ENCODE measurements at regions not wholly inside any gene's neighbourhood (a gene's known extent, or its start where the extent isn't known, plus 50 kb on each side); places are given as distances from the start of the nearest gene placed in this dataset.
"Not testable (repeated sequence)": the region's sequence is repeated elsewhere in the genome, so short reads cannot be mapped to it uniquely, and the experiment has no call there.

DNA sequence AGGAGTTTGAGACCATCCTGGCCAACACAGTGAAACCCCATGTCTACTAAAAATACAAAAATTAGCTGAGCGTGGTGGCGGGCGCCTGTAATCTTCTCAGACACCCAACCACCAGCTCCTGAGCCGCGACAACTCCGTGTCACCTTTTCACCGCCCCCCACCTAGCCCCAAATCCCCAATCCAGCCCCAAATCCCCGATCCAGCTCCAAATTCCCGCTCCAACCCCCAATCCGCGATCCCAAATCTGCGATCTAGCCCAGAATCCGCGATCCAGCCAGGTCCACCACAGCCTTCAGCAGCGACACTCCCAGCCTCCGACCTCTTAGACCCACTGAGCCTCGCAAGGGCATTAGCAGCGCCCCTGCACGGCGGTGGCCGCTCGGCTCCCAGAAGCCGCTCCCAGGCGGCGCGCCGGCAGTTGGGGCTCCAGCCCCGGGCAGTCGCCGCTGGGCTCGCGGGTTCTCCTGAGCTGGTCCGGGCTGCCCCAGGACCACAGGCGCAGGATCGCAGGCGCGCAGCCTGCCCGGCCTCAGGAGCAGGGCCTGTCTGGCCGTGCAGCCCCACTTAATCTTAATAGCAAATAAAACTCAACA lies 4469.9 kb upstream of the OR11H1 start:
- H2BK20ac ChIP-seq (ENCODE audit: low read depth, low read length); H3K79me1 ChIP-seq (ENCODE audit: low read depth in 1 of 2, low read length in 2 of 2); H3K23ac ChIP-seq (ENCODE audit: low read depth, low read length); H3K9ac ChIP-seq (ENCODE audit: low read depth, low read length); H4K8ac ChIP-seq (ENCODE audit: low read depth in 2 of 2, low read length in 2 of 2); H3K4me1 ChIP-seq (ENCODE audit: control insufficient read depth, insufficient read depth, low read length); H3K4ac ChIP-seq (ENCODE audit: low read depth, low read length); in situ Hi-C loops (cut with MboI; ENCODE audit: low sequenced_read_pairs); ATAC-seq (ENCODE audit: low read depth); H2BK15ac ChIP-seq (ENCODE audit: low read depth, low read length); H3K4me3 ChIP-seq (ENCODE audit: insufficient read depth, low read depth, low read length); H4K91ac ChIP-seq (ENCODE audit: insufficient read depth, low read depth, low read length); H2AFZ ChIP-seq (replicated peaks; ENCODE audit: low read length, poor library complexity); CTCF ChIA-PET; H2BK120ac ChIP-seq (ENCODE audit: low read depth, low read length); H2BK5ac ChIP-seq (ENCODE audit: low read depth, low read length, poor library complexity, severe bottlenecking); H2AK9ac ChIP-seq (replicated peaks; ENCODE audit: low read depth, low read length, poor library complexity); H3K9me1 ChIP-seq (ENCODE audit: insufficient read depth, low read length); dilution Hi-C loops (cut with HindIII; ENCODE audit: low sequenced_read_pairs, unreplicated experiment); H3K36me3 ChIP-seq (ENCODE audit: control insufficient read depth, insufficient read depth, low read length); H3K27ac ChIP-seq (ENCODE audit: insufficient read depth, low read length); intact Hi-C loops (cut with micrococcal nuclease); BruUV-seq (replicated peaks); H3K56ac ChIP-seq (ENCODE audit: extremely low read depth, insufficient read depth, low read length); H2AK5ac ChIP-seq (ENCODE audit: low read depth, low read length); H3K27me3 ChIP-seq (ENCODE audit: control insufficient read depth, insufficient read depth, low read length); H3K14ac ChIP-seq (replicated peaks; ENCODE audit: low read depth, low read length); H4K20me1 ChIP-seq (ENCODE audit: insufficient read depth, low read length); H4K5ac ChIP-seq (ENCODE audit: low read depth, low read length); H3K18ac ChIP-seq (ENCODE audit: low read depth, low read length); H3K4me2 ChIP-seq (ENCODE audit: low read depth, low read length); DNase-seq; POLR2A ChIA-PET (ENCODE audit: unreplicated experiment): not testable (repeated sequence)
- 60% methylated on average over 11 of the region's 39 CpGs; no CpG with 5 or more reads in 1 of the 2 experiments for WGBS, 2 experiments (ENCODE audit: extremely low coverage in 2 of 2, insufficient read length in 1 of 2)
- peaks cover 47% of the 10 kb centered on the region for H3K9me3 ChIP-seq (ENCODE audit: control insufficient read depth, insufficient read depth, low read length)

DNA sequence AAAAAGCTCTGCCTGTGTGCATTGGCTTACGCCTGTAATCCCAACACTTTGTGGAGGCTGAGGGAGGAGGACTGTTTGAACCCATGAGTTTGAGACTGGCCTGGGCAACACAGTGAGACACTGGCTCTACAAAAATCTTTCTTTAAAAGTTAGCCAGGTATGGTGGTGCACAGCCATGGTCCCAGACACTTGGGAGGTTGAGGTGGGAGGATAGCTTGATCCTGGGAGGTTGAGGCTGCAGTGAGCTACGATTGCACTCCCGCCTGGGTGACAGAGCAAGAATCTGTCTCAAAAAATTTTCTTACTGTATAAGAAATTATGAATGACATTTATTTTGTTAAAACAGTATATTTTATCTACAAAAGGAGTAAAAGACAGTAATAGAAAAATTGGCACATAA lies 4468.9 kb upstream of the OR11H1 start:
- H4K20me1 ChIP-seq (ENCODE audit: insufficient read depth, low read length); H3K27me3 ChIP-seq (ENCODE audit: control insufficient read depth, insufficient read depth, low read length); CTCF ChIA-PET; H3K27ac ChIP-seq (ENCODE audit: insufficient read depth, low read length); H3K4me2 ChIP-seq (ENCODE audit: low read depth, low read length); H4K8ac ChIP-seq (ENCODE audit: low read depth in 2 of 2, low read length in 2 of 2); ATAC-seq (ENCODE audit: low read depth); H3K23ac ChIP-seq (ENCODE audit: low read depth, low read length); H3K9me1 ChIP-seq (ENCODE audit: insufficient read depth, low read length); H3K9ac ChIP-seq (ENCODE audit: low read depth, low read length); in situ Hi-C loops (cut with MboI; ENCODE audit: low sequenced_read_pairs); H3K4me1 ChIP-seq (ENCODE audit: control insufficient read depth, insufficient read depth, low read length); H3K18ac ChIP-seq (ENCODE audit: low read depth, low read length); H2BK5ac ChIP-seq (ENCODE audit: low read depth, low read length, poor library complexity, severe bottlenecking); H2AK9ac ChIP-seq (replicated peaks; ENCODE audit: low read depth, low read length, poor library complexity); H2BK15ac ChIP-seq (ENCODE audit: low read depth, low read length); H3K36me3 ChIP-seq (ENCODE audit: control insufficient read depth, insufficient read depth, low read length); BruUV-seq (replicated peaks); intact Hi-C loops (cut with micrococcal nuclease); H2BK20ac ChIP-seq (ENCODE audit: low read depth, low read length); H4K91ac ChIP-seq (ENCODE audit: insufficient read depth, low read depth, low read length); H3K4ac ChIP-seq (ENCODE audit: low read depth, low read length); dilution Hi-C loops (cut with HindIII; ENCODE audit: low sequenced_read_pairs, unreplicated experiment); H2BK120ac ChIP-seq (ENCODE audit: low read depth, low read length); H4K5ac ChIP-seq (ENCODE audit: low read depth, low read length); H3K14ac ChIP-seq (replicated peaks; ENCODE audit: low read depth, low read length); H2AFZ ChIP-seq (replicated peaks; ENCODE audit: low read length, poor library complexity); H3K56ac ChIP-seq (ENCODE audit: extremely low read depth, insufficient read depth, low read length); POLR2A ChIA-PET (ENCODE audit: unreplicated experiment); H3K79me1 ChIP-seq (ENCODE audit: low read depth in 1 of 2, low read length in 2 of 2); H2AK5ac ChIP-seq (ENCODE audit: low read depth, low read length); H3K4me3 ChIP-seq (ENCODE audit: insufficient read depth, low read depth, low read length); DNase-seq: not testable (repeated sequence)
- WGBS, 2 experiments (ENCODE audit: extremely low coverage in 2 of 2, insufficient read length in 1 of 2), result 63% methylated on average over 2 of the region's 3 CpGs; no CpG with 5 or more reads in 1 of the 2 experiments
- peaks cover 43% of the 10 kb centered on the region for H3K9me3 ChIP-seq (ENCODE audit: control insufficient read depth, insufficient read depth, low read length)

Measured in IMR-90 (cell line).